IMR-90 (cell line): ENCODE measurements at regions not wholly inside any gene's neighbourhood (a gene's known extent, or its start where the extent isn't known, plus 50 kb on each side); places are given as distances from the start of the nearest gene placed in this dataset.

Source experiments
- POLR2A ChIP-seq: IDR thresholded peaks from 2 replicates; pipeline ENCODE4 v1.6.1; 2012; ENCODE audit warnings: mild to moderate bottlenecking, low read depth, low read length
- TF ChIP-seq, protein P1 (sequence below): conservative IDR thresholded peaks from 2 replicates; pipeline ENCODE4 v1.5.1; 2012; ENCODE audit warnings: mild to moderate bottlenecking, low read depth, low read length, improper control_type of control experiment

DNA sequence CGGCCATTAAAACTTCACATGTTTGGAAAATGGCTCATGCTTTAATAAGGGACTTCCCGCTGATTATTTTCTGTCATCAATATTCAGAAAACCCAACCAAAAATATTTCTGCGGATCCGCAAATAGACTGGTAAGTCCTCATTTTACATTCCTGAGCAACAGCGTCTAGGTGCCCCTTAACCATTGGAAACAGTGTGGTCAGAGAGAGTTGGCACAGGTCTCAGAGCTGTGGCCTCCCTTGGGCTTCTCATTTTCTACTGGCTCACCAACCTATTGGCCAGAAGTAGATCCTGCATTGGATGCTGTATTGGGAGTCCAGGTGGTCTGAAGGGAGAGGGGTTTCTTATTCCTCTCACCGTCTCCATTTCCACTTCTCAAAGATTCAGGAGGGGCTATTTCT lies 348.1 kb upstream of the DCBLD2 start:
- TF ChIP-seq POLR2A = no peak
- TF ChIP-seq, protein P1, sequence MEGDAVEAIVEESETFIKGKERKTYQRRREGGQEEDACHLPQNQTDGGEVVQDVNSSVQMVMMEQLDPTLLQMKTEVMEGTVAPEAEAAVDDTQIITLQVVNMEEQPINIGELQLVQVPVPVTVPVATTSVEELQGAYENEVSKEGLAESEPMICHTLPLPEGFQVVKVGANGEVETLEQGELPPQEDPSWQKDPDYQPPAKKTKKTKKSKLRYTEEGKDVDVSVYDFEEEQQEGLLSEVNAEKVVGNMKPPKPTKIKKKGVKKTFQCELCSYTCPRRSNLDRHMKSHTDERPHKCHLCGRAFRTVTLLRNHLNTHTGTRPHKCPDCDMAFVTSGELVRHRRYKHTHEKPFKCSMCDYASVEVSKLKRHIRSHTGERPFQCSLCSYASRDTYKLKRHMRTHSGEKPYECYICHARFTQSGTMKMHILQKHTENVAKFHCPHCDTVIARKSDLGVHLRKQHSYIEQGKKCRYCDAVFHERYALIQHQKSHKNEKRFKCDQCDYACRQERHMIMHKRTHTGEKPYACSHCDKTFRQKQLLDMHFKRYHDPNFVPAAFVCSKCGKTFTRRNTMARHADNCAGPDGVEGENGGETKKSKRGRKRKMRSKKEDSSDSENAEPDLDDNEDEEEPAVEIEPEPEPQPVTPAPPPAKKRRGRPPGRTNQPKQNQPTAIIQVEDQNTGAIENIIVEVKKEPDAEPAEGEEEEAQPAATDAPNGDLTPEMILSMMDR = no peak
